ENCODE measurements at regions not wholly inside any gene's neighbourhood (a gene's known extent, or its start where the extent isn't known, plus 50 kb on each side); places are given as distances from the start of the nearest gene placed in this dataset.

GRCh38 chr7:84249656-84250055, 55.1 kb upstream of the SEMA3A start:
- no peak overlapping the region for H3K4me3 Mint-ChIP-seq (ENCODE audit: unreplicated experiment)
- no peak for TF ChIP-seq CTCF (IDR thresholded peaks at IDR 0.05; ENCODE audit: insufficient read depth in 1 of 2, low read depth in 1 of 2, low read length in 1 of 2, severe bottlenecking in 1 of 2, unreplicated experiment in 1 of 2)
- H3K27me3 ChIP-seq (replicated peaks; ENCODE audit: control insufficient read depth, insufficient read depth, low read length): no peaks in the 10 kb centered on the region
- peaks cover 8% of the 10 kb centered on the region for H3K4me1 Mint-ChIP-seq (ENCODE audit: low read depth, unreplicated experiment)
- H3K36me3 ChIP-seq (ENCODE audit: control insufficient read depth, insufficient read depth, low read length): no peaks in the 10 kb centered on the region
- H3K4me1 ChIP-seq: no peaks in the 10 kb centered on the region
- no peak overlapping the region for H3K4me3 ChIP-seq (ENCODE audit: low read depth, low read length)
- no TSS peak for BruUV-seq (replicated peaks)
- DNase-seq: no peak
- H3K36me3 Mint-ChIP-seq (ENCODE audit: insufficient read depth, unreplicated experiment): no peaks in the 10 kb centered on the region
- no peaks in the 10 kb centered on the region for H3K27me3 Mint-ChIP-seq (ENCODE audit: insufficient read depth, unreplicated experiment)
- peaks cover 5% of the 10 kb centered on the region; the same call in 1 of the 2 replicates for H3K9me3 ChIP-seq
- H3K27ac Mint-ChIP-seq (ENCODE audit: unreplicated experiment): no peak overlapping the region
- peaks cover 20% of the 10 kb centered on the region for H3K9me3 Mint-ChIP-seq (ENCODE audit: unreplicated experiment)
- POLR2A ChIA-PET: no interaction called here
- CTCF ChIA-PET: no interaction called here
- intact Hi-C loops (cut with micrococcal nuclease; ENCODE audit: unreplicated experiment): no loop called here

GRCh38 chr7:84248843-84249242, 54.3 kb upstream of the SEMA3A start:
- no peak for DNase-seq
- Mint-ChIP-seq H3K4me3 (ENCODE audit: unreplicated experiment) (no peak overlapping the region), H3K27ac (ENCODE audit: unreplicated experiment) (no peak overlapping the region), H3K9me3 (ENCODE audit: unreplicated experiment) (peaks cover 24% of the 10 kb centered on the region), H3K36me3 (ENCODE audit: insufficient read depth, unreplicated experiment) (no peaks in the 10 kb centered on the region), H3K4me1 (ENCODE audit: low read depth, unreplicated experiment) (peaks cover 8% of the 10 kb centered on the region), H3K27me3 (ENCODE audit: insufficient read depth, unreplicated experiment) (no peaks in the 10 kb centered on the region)
- ChIA-PET POLR2A (no interaction called here), CTCF (no interaction called here)
- no peak for TF ChIP-seq CTCF (IDR thresholded peaks at IDR 0.05; ENCODE audit: insufficient read depth in 1 of 2, low read depth in 1 of 2, low read length in 1 of 2, severe bottlenecking in 1 of 2, unreplicated experiment in 1 of 2)
- no peak overlapping the region for H3K4me3 ChIP-seq (ENCODE audit: low read depth, low read length)
- no peaks in the 10 kb centered on the region for H3K27me3 ChIP-seq (replicated peaks; ENCODE audit: control insufficient read depth, insufficient read depth, low read length)
- no TSS peak for BruUV-seq (replicated peaks)
- H3K4me1 ChIP-seq: no peaks in the 10 kb centered on the region
- intact Hi-C loops (cut with micrococcal nuclease; ENCODE audit: unreplicated experiment): no loop called here
- H3K9me3 ChIP-seq: peaks cover 5% of the 10 kb centered on the region; the same call in 1 of the 2 replicates
- no peaks in the 10 kb centered on the region for H3K36me3 ChIP-seq (ENCODE audit: control insufficient read depth, insufficient read depth, low read length)

GRCh38 chr7:84248267-84248666, 53.7 kb upstream of the SEMA3A start:
- no peak for TF ChIP-seq CTCF (IDR thresholded peaks at IDR 0.05; ENCODE audit: insufficient read depth in 1 of 2, low read depth in 1 of 2, low read length in 1 of 2, severe bottlenecking in 1 of 2, unreplicated experiment in 1 of 2)
- Histone ChIP-seq H3K4me3 (ENCODE audit: low read depth, low read length) (no peak overlapping the region), H3K4me1 (no peaks in the 10 kb centered on the region), H3K9me3 (peaks cover 5% of the 10 kb centered on the region; the same call in 1 of the 2 replicates), H3K27me3 (replicated peaks; ENCODE audit: control insufficient read depth, insufficient read depth, low read length) (no peaks in the 10 kb centered on the region), H3K36me3 (ENCODE audit: control insufficient read depth, insufficient read depth, low read length) (no peaks in the 10 kb centered on the region)
- no peak for DNase-seq
- BruUV-seq (replicated peaks): no TSS peak
- H3K27ac Mint-ChIP-seq (ENCODE audit: unreplicated experiment): no peak overlapping the region
- intact Hi-C loops (cut with micrococcal nuclease; ENCODE audit: unreplicated experiment): no loop called here
- no peaks in the 10 kb centered on the region for H3K36me3 Mint-ChIP-seq (ENCODE audit: insufficient read depth, unreplicated experiment)
- no peaks in the 10 kb centered on the region for H3K27me3 Mint-ChIP-seq (ENCODE audit: insufficient read depth, unreplicated experiment)
- ChIA-PET POLR2A (no interaction called here), CTCF (no interaction called here)
- H3K4me1 Mint-ChIP-seq (ENCODE audit: low read depth, unreplicated experiment): peaks cover 8% of the 10 kb centered on the region
- H3K9me3 Mint-ChIP-seq (ENCODE audit: unreplicated experiment): peaks cover 24% of the 10 kb centered on the region
- no peak overlapping the region for H3K4me3 Mint-ChIP-seq (ENCODE audit: unreplicated experiment)

Data from Caco-2 (cell line).